ENCODE measurements at regions not wholly inside any gene's neighbourhood (a gene's known extent, or its start where the extent isn't known, plus 50 kb on each side); places are given as distances from the start of the nearest gene placed in this dataset.

DNA sequence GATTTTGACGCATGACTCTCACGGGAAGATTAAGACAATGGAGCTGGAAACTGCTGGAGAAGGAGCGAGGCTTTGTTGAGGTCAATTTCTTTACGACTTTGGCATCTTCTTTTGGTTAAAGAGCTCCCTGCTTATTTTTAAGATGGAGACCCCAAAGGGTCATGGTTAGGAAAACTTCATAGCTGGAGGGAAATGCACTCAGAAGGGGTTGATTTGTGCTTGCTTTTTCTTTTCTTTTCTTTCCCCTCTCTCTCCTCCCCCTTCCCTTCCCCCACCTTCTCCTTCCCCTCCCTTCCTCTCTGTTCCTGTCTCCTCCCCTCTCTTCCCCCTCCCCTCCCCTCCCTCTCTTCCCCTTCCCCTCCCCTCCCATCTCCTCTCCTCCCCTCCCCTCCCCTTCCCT is 79.0 kb downstream of the TNP1 start:
- Mint-ChIP-seq H3K27ac (ENCODE audit: low read depth, unreplicated experiment) (no peak overlapping the region), H3K4me1 (ENCODE audit: insufficient read depth, unreplicated experiment) (no peaks in the 10 kb centered on the region), H3K9me3 (ENCODE audit: unreplicated experiment) (no peaks in the 10 kb centered on the region), H3K36me3 (ENCODE audit: insufficient read depth, unreplicated experiment) (no peaks in the 10 kb centered on the region), H3K4me3 (ENCODE audit: unreplicated experiment) (no peak overlapping the region), H3K27me3 (ENCODE audit: insufficient read depth, unreplicated experiment) (no peaks in the 10 kb centered on the region)
- no peak for DNase-seq (ENCODE audit: unreplicated experiment)
- POLR2A ChIA-PET, result no interaction called here
- no TSS peak for BruUV-seq (replicated peaks)
- TF ChIP-seq, protein P1, sequence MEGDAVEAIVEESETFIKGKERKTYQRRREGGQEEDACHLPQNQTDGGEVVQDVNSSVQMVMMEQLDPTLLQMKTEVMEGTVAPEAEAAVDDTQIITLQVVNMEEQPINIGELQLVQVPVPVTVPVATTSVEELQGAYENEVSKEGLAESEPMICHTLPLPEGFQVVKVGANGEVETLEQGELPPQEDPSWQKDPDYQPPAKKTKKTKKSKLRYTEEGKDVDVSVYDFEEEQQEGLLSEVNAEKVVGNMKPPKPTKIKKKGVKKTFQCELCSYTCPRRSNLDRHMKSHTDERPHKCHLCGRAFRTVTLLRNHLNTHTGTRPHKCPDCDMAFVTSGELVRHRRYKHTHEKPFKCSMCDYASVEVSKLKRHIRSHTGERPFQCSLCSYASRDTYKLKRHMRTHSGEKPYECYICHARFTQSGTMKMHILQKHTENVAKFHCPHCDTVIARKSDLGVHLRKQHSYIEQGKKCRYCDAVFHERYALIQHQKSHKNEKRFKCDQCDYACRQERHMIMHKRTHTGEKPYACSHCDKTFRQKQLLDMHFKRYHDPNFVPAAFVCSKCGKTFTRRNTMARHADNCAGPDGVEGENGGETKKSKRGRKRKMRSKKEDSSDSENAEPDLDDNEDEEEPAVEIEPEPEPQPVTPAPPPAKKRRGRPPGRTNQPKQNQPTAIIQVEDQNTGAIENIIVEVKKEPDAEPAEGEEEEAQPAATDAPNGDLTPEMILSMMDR (IDR thresholded peaks at IDR 0.05; ENCODE audit: unreplicated experiment), result no peak
- CTCF ChIA-PET, result no interaction called here
- intact Hi-C loops (cut with micrococcal nuclease), result no loop called here

DNA sequence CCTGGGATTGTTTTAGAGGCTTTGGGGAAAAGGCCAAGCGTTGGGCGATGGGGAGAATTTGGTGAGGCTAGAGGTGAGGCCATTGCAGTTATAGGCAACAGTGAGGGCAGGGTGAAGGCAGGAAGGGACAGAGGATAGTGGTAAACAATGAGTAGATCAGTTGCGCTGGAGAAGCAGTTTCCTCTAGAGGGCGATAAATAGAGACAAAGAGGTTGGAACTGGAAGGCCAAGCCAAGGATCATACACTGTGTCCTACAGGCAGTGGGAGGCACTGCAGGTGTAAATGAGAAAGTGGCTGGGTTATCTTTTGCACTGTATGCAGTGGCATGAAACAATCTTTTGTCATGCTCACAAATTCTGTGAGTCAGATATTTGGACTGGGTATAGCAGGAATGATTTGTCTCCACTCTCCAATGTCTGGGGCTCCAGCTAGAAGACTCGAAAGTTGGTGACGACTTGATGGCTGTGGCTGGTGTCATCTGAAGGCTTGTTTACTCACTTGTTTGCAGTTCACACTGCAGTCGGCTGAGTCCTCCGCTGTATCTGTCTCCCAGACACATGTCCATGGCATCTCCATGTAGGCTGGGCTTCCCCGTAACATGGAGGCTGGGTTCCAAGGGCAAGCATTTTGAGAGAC is 82.1 kb downstream of the TNP1 start:
- intact Hi-C loops (cut with micrococcal nuclease), result loop anchor here (5.0 kb wide), 3 partner anchors 65 to 930 kb away; partner anchors contain the start of gene IGFBP5

GRCh38 chr2:216776066-216776850 is 80.9 kb upstream of the IGFBP5 start:
- TF ChIP-seq, protein P1 (IDR thresholded peaks at IDR 0.05; ENCODE audit: unreplicated experiment), result no peak
- Mint-ChIP-seq H3K9me3 (ENCODE audit: unreplicated experiment) (peaks cover 8% of the 10 kb centered on the region), H3K27me3 (ENCODE audit: insufficient read depth, unreplicated experiment) (no peaks in the 10 kb centered on the region), H3K4me1 (ENCODE audit: insufficient read depth, unreplicated experiment) (peaks cover 12% of the 10 kb centered on the region), H3K36me3 (ENCODE audit: insufficient read depth, unreplicated experiment) (no peaks in the 10 kb centered on the region), H3K4me3 (ENCODE audit: unreplicated experiment) (no peak overlapping the region), H3K27ac (ENCODE audit: low read depth, unreplicated experiment) (no peak overlapping the region)
- no peak for DNase-seq (ENCODE audit: unreplicated experiment)
- POLR2A ChIA-PET, result no interaction called here
- CTCF ChIA-PET, result interaction anchor here (0.6 to 2.5 kb wide), 8 partner anchors 9 to 386 kb away, joined by 3 to 13 read pairs (median 4); no protein-coding TSS in a partner anchor
- no TSS peak for BruUV-seq (replicated peaks)
- intact Hi-C loops (cut with micrococcal nuclease), result loop anchor here (5.0 kb wide), 3 partner anchors 64 to 931 kb away; partner anchors contain the start of gene IGFBP5

More for the DNA sequence above, 82.1 kb downstream of the TNP1 start:
- ChIA-PET CTCF (interaction anchor here (0.6 to 1.8 kb wide), 2 partner anchors 20 to 25 kb away, joined by 3 to 5 read pairs; no protein-coding TSS in a partner anchor), POLR2A (no interaction called here)
- no TSS peak for BruUV-seq (replicated peaks)
- peak; percentile 88 for DNase-seq (ENCODE audit: unreplicated experiment)
- no peaks in the 10 kb centered on the region for H3K27me3 Mint-ChIP-seq (ENCODE audit: insufficient read depth, unreplicated experiment)
- H3K36me3 Mint-ChIP-seq (ENCODE audit: insufficient read depth, unreplicated experiment), result no peaks in the 10 kb centered on the region
- H3K4me3 Mint-ChIP-seq (ENCODE audit: unreplicated experiment), result no peak overlapping the region
- peaks cover 12% of the 10 kb centered on the region for H3K4me1 Mint-ChIP-seq (ENCODE audit: insufficient read depth, unreplicated experiment)
- no peak overlapping the region for H3K27ac Mint-ChIP-seq (ENCODE audit: low read depth, unreplicated experiment)
- H3K9me3 Mint-ChIP-seq (ENCODE audit: unreplicated experiment), result no peaks in the 10 kb centered on the region
- TF ChIP-seq, protein P1 (IDR thresholded peaks at IDR 0.05; ENCODE audit: unreplicated experiment), result peak; percentile 82

DNA sequence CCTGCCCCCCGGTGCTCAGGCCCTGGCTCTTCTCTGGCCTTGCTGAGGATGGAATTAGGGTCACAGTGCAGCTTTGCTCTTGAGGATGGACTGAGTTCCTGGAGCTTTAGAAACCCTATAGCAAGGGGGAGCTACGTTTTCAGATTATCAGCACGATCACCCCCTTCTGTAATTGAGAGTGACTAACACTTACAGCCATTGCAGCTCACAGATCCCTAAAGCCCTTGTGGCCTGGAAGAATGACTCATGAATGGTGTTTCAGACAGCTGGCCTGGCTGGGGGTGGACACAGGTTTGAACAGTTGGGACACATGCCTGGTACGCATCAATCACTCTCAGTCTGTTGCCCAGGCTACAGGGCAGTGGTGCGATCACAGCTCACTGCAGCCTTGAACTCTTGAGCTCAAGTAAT is 79.7 kb upstream of the IGFBP5 start:
- no TSS peak for BruUV-seq (replicated peaks)
- peak overlapping the region; percentile 11 for H3K4me3 Mint-ChIP-seq (ENCODE audit: unreplicated experiment)
- TF ChIP-seq, protein P1 (IDR thresholded peaks at IDR 0.05; ENCODE audit: unreplicated experiment), result no peak
- ChIA-PET POLR2A (interaction anchor here (0.6 to 0.9 kb wide), 3 partner anchors 12 to 61 kb away, joined by 3 to 4 read pairs (median 3); no protein-coding TSS in a partner anchor), CTCF (interaction anchor here (0.6 to 2.5 kb wide), 9 partner anchors 14 to 1292 kb away, joined by 3 to 13 read pairs (median 3); no protein-coding TSS in a partner anchor)
- DNase-seq (ENCODE audit: unreplicated experiment), result peak; percentile 95
- peaks cover 8% of the 10 kb centered on the region for H3K9me3 Mint-ChIP-seq (ENCODE audit: unreplicated experiment)
- intact Hi-C loops (cut with micrococcal nuclease), result loop anchor here (1.0 to 5.0 kb wide), 4 partner anchors 63 to 932 kb away; partner anchors contain the start of gene IGFBP5
- peaks cover 12% of the 10 kb centered on the region for H3K4me1 Mint-ChIP-seq (ENCODE audit: insufficient read depth, unreplicated experiment)
- H3K36me3 Mint-ChIP-seq (ENCODE audit: insufficient read depth, unreplicated experiment), result no peaks in the 10 kb centered on the region
- H3K27me3 Mint-ChIP-seq (ENCODE audit: insufficient read depth, unreplicated experiment), result no peaks in the 10 kb centered on the region
- no peak overlapping the region for H3K27ac Mint-ChIP-seq (ENCODE audit: low read depth, unreplicated experiment)
